GM21390 (cell line): ENCODE measurements at regions not wholly inside any gene's neighbourhood (a gene's known extent, or its start where the extent isn't known, plus 50 kb on each side); places are given as distances from the start of the nearest gene placed in this dataset.

Source experiments
- ATAC-seq: cut with Tn5 transposase; IDR thresholded peaks from one replicate; pipeline ENCODE4 v1.9.1; 2021; ENCODE audit not compliant: unreplicated experiment

GRCh38 chr11:103622296-103622695 lies 414.1 kb upstream of the DDI1 start:
- no peak for ATAC-seq

- peak; percentile 54 for ATAC-seq
Observed at GRCh38 chr11:103623933-103624332, 412.5 kb upstream of the DDI1 start.

- no peak for ATAC-seq
Observed at GRCh38 chr11:103624708-103625623, 411.5 kb upstream of the DDI1 start.

- no peak for ATAC-seq
Observed at GRCh38 chr11:103625624-103625965, 410.8 kb upstream of the DDI1 start.

- ATAC-seq = no peak
Observed at GRCh38 chr11:103628121-103628520, 408.3 kb upstream of the DDI1 start.

GRCh38 chr11:103631841-103632240 lies 404.6 kb upstream of the DDI1 start:
- ATAC-seq = no peak

- no peak for ATAC-seq
Observed at GRCh38 chr11:103633068-103633788, 403.2 kb upstream of the DDI1 start.

GRCh38 chr11:103633819-103634590 lies 402.4 kb upstream of the DDI1 start:
- ATAC-seq = no peak

- ATAC-seq = no peak
Observed at GRCh38 chr11:103636232-103636631, 400.2 kb upstream of the DDI1 start.

- ATAC-seq = no peak
Observed at GRCh38 chr11:103637295-103637694, 399.1 kb upstream of the DDI1 start.

- no peak for ATAC-seq
Observed at GRCh38 chr11:103637831-103638230, 398.6 kb upstream of the DDI1 start.

- no peak for ATAC-seq
Observed at GRCh38 chr11:103644676-103645075, 391.8 kb upstream of the DDI1 start.

GRCh38 chr11:103648054-103648453 lies 388.4 kb upstream of the DDI1 start:
- no peak for ATAC-seq

- peak; percentile 62 for ATAC-seq
Observed at GRCh38 chr11:103648670-103649400, 387.6 kb upstream of the DDI1 start.

GRCh38 chr11:103649401-103649895 lies 387.0 kb upstream of the DDI1 start:
- no peak for ATAC-seq

GRCh38 chr11:103650330-103650729 lies 386.1 kb upstream of the DDI1 start:
- no peak for ATAC-seq

GRCh38 chr11:103651341-103651998 lies 385.0 kb upstream of the DDI1 start:
- no peak for ATAC-seq

- ATAC-seq = no peak
Observed at GRCh38 chr11:103652013-103652412, 384.4 kb upstream of the DDI1 start.

GRCh38 chr11:103656382-103656781 lies 380.1 kb upstream of the DDI1 start:
- no peak for ATAC-seq

GRCh38 chr11:103659206-103659618 lies 377.2 kb upstream of the DDI1 start:
- no peak for ATAC-seq
